DMS153 treated with DMSO at 0.1 percent for 48 hours (cell line): ENCODE measurements at regions not wholly inside any gene's neighbourhood (a gene's known extent, or its start where the extent isn't known, plus 50 kb on each side); places are given as distances from the start of the nearest gene placed in this dataset.
"Not testable (repeated sequence)": the region's sequence is repeated elsewhere in the genome, so short reads cannot be mapped to it uniquely, and the experiment has no call there.

Experiments
- DNase-seq: peaks from one replicate; lab custom pipeline; 2025; ENCODE audit not compliant: unreplicated experiment; lab: John Stamatoyannopoulos, UW

DNA sequence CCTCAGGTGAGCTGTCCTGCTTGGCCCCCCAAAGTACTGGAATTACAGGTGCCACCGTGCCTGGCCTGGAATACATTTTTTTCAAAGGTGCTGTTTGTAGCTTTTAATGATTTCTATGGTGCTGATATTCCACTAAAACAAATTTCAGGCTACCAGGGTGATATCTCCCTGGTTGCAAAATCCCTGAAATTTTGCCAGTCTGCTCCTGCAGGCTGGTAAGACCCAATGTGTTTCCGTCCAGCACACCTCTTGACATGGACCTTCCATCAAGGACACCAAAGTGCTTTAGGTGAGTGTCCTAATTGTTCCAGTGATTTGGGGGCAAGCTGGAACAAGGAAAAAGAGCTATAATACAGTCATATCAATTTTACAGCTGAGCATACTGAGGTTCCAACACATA is 69.8 kb upstream of the KMT2C start:
- no peak for DNase-seq

DNA sequence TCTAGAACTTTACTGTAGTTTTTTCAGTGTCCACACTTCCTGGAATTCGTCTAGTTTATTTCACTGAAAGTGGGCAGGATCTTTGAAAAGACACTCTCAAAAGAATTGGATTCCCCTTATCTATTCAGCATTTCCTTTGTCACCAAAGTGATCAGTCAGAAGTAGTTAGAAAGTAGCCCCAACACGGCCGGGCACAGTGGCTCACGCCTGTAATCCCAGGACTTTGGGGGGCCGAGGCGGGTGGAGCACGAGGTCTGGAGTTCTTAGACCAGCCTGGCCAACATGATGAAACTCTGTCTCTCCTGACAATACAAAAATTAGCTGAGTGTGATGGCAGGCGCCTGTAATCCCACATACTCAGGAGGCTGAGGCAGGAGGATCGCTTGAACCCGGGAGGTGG is 69.0 kb upstream of the KMT2C start:
- no peak for DNase-seq

DNA sequence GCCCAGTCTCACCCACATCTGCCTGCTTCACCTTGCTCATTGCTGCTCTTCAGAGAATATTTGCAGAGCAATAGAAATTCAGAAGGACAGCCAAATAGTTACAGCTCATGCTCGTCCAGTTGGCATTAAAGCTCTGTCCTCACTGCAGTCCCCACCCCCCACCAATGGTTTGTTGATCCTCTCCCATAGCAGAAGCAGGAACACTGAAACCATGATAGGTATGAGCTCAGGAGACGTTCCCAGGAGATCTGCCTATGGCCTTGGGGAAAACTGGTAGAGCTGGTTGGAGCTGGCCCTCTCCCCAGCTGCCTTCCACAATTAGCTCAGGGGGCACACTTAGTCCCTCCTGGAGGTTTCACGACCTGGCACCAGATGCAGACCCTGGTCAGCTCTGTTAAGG is 68.6 kb upstream of the KMT2C start:
- DNase-seq: no peak

DNA sequence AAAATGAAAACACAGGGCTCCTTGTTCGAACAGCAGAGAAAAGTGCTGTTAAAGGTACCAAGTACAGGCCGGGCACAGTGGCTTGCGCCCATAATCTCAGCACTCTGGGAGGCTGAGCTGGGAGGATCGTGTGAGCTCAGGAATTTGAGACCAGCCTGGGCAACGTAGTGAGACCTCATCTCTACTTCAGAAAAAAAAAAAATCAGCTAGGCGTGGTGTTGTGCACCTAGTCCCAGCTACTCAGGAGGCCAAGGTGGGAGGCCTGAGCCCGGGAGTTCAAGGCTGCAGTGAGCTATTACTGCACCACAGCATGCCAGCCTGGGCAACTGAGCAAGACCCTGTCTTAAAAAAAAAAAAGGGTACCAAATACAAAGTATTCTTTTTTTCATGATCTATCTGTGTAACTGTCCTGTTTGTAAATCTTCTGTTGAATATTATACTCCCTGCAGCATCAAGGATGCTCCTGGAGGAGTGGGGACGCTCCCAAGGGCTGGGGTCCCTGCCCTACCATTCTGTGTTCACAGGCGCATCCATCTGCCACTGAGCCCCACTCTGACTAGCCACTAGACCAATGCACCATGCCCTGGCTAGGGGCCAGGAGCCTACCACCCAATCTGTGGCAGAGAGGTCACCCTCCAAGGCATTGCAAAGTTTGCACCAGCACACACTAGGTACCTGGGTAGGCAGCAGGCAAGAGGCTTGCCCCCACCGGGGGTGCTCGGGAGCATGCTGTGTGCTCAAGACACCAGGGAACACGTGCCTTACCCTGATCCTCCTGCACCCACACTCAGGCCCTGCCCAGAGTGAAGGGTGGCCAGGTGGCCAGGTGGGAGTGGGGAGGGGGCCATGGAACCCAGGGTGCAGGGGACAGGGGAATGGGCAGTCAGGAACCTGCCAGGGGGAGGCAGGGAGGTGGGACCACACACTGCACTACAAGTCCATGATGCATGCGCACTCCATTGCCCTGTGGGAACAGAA is 67.3 kb upstream of the KMT2C start:
- DNase-seq: no peak

DNA sequence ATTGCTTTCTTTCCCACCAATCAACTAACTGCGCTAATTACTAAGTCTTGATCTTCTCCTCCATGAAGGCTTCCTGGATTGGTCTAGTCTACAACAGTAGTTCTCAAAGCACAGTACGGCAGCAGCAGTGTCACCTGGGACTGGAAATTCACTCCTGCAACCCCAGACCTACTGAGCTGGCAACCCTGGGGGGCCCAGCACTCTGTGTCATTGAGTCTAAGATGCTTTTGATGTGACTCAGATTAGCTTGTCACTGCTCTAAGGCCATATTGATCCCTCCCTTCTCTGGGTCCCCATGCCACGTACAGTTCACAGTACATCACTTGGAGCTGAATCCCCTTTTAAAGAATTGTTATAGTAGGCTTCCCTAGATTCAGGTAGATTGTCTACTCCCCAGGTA is 65.7 kb upstream of the KMT2C start:
- DNase-seq: no peak

DNA sequence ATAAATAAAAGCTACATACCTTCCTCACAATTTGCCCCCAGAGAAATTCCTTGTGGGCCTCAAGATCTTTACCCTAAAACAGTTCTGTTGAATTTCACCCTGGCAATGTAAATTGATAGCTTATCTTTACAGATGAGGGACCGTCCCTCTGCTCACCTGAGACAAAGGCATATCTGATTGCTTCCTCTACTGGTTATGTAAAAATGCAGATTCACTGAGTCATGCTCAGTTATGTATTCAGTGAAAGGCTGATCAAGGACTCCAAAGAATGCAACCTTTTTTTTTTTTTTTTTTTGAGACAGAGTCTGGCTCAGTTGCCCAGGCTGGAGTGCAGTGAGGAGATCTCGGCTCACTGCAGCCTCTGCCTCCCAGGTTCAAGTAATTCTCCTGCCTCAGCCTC is 64.2 kb upstream of the KMT2C start:
- not testable (repeated sequence) for DNase-seq

DNA sequence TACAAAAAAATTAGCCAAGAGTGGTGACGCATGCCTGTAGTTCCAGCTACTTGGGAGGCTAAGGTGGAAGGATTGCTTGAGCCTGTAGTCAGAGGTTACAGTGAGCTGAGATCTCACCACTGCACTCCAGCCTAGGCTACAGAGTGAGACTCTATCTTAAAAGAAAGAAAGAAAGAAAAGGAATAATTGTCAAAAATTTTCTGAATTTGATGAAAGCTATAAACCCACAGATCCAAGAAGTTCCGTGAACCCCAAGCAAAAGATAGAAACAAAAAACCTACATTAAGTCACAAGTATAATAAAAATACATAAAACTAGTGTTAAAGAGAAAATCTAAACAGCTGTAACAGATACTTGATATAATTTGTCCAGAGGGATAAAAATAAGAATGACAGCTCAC is 60.1 kb upstream of the KMT2C start:
- no peak for DNase-seq

DNA sequence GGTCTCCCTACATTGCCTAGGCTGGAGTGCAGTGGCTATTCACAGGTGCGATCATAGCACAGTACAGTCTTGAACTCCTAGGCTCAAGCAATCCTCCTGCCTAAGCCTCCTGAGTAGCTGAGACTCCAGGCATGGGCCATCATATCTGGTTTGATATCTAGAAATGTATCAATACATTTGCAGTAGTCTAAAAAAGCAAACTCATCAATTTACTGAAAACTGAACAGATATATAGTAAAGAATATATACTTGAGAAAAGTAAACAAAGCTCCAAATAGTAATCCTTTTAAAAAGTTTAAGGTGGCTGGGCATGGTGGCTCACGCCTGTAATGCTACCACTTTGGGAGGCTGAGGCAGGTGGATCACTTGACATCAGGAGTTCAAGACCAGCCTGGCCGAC is 57.1 kb upstream of the KMT2C start:
- DNase-seq: no peak

DNA sequence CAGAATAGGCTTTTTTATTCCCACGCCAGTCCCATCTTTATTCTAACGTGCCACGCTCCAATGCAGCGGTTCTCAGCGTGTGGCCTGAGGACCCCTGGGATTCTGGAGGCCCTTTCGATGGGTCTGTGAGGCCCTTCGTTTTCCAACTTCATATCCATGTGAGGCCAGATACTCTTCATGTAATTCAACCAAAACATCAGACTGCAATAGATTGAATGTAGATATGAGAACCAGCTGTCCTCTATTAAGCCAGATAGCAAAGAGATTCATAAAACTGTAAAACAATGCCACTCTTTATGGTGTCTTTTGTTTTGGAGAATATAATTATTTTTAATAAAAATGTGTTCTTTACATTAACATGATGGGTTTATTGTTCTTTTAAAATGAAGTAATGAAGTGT is 53.2 kb upstream of the KMT2C start:
- DNase-seq: no peak

DNA sequence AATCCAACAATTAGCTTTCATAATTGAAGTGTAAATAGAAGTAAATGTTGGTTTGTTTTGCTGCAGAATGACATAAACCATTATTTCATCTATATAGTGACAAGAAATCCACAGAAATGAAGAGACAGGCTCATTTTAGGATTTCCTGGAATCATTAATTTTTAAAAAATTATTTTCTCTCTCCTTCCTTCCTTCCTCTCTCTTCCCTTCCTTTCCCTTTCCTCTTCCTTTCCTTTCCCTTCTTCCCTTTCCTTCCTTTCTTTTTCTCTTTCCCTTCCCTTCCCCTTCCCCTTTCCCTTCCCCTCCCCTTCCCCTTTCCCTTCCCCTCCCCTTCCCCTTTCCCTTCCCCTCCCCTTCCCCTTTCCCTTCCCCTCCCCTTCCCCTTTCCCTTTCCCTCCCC is 51.2 kb upstream of the KMT2C start:
- no peak for DNase-seq

DNA sequence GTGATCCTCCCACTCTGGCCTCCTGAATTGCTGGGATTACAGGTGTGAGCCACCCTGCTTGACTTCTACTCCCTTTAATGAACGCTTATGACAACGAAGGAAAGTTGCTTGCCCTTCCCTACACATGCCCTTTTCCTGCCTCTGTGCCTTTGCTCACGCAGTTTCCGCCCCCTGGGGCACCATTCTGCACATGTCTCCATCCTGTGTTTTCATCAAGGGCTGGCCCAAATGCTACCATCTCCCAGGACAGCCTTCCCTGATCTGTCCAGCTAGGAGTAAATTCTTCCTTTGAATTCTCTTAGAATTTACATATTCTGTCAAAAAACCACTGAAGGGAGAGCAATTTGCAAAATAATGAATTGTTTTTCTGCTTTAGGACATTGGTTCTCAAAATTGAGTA is 50.0 kb upstream of the KMT2C start:
- no peak for DNase-seq
